Activated CD8-positive, alpha-beta memory T cell treated with anti-CD3 and anti-CD28 coated beads for 24 hours (primary cell): ENCODE measurements at regions not wholly inside any gene's neighbourhood (a gene's known extent, or its start where the extent isn't known, plus 50 kb on each side); places are given as distances from the start of the nearest gene placed in this dataset.

Experiments
- DNase-seq: peaks from one replicate; pipeline ENCODE4 v3.0.0-alpha.2; 2020

GRCh38 chr11:70486731-70487130 is 88.4 kb downstream of the CTTN start:
- no peak for DNase-seq

- no peak for DNase-seq
These were observed 88.8 kb downstream of the CTTN start for GRCh38 chr11:70487160-70487559.

- no peak for DNase-seq
These were observed 89.4 kb downstream of the CTTN start for GRCh38 chr11:70487756-70488155.

- no peak for DNase-seq
These were observed 89.9 kb downstream of the CTTN start for GRCh38 chr11:70488171-70488703.

GRCh38 chr11:70489276-70489675 is 90.9 kb downstream of the CTTN start:
- no peak for DNase-seq

- no peak for DNase-seq
These were observed 91.9 kb downstream of the CTTN start for GRCh38 chr11:70490208-70490607.

- DNase-seq, result no peak
These were observed 92.6 kb downstream of the CTTN start for GRCh38 chr11:70490723-70491558.

- no peak for DNase-seq
These were observed 93.6 kb downstream of the CTTN start for GRCh38 chr11:70491696-70492472.

- no peak for DNase-seq
These were observed 94.8 kb downstream of the CTTN start for GRCh38 chr11:70493089-70493474.

- no peak for DNase-seq
These were observed 95.6 kb downstream of the CTTN start for GRCh38 chr11:70493891-70494290.

GRCh38 chr11:70494559-70495350 is 96.4 kb downstream of the CTTN start:
- no peak for DNase-seq

GRCh38 chr11:70495351-70496310 is 97.3 kb downstream of the CTTN start:
- no peak for DNase-seq

GRCh38 chr11:70496591-70497535 is 98.5 kb downstream of the CTTN start:
- DNase-seq, result no peak

- DNase-seq, result no peak
These were observed 99.3 kb downstream of the CTTN start for GRCh38 chr11:70497536-70498075.

GRCh38 chr11:70498171-70498571 is 99.8 kb downstream of the CTTN start:
- no peak for DNase-seq

- DNase-seq, result no peak
These were observed 100.9 kb downstream of the CTTN start for GRCh38 chr11:70498976-70499801.

- no peak for DNase-seq
These were observed 101.9 kb downstream of the CTTN start for GRCh38 chr11:70500076-70500847.

GRCh38 chr11:70501051-70501901 is 102.9 kb downstream of the CTTN start:
- no peak for DNase-seq
